ENCODE measurements at regions not wholly inside any gene's neighbourhood (a gene's known extent, or its start where the extent isn't known, plus 50 kb on each side); places are given as distances from the start of the nearest gene placed in this dataset.

DNA sequence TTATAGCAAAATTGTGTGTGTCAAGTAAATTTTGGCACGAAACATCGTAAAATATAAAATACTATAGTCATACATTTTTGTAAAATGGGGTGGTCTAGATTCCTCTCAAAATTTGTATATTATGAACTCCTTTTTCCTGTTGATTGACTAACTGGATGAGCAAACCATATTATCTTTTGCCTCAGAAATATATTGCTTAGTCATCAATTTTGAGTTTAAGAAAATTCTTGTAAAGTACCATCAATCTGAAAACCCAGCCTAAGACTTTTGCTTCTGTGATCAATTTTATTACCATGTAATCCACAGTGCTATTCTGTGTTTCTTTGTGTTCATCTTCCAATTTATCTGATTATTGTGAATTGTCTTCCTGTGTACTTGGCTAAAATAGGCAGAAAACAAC, 98.0 kb upstream of the PCDH18 start:
- DNase-seq: no peak
- in situ Hi-C loops (cut with MboI; ENCODE audit: low pct_unique_long_range_greater_than_20kb, low sequenced_read_pairs): no loop called here

DNA sequence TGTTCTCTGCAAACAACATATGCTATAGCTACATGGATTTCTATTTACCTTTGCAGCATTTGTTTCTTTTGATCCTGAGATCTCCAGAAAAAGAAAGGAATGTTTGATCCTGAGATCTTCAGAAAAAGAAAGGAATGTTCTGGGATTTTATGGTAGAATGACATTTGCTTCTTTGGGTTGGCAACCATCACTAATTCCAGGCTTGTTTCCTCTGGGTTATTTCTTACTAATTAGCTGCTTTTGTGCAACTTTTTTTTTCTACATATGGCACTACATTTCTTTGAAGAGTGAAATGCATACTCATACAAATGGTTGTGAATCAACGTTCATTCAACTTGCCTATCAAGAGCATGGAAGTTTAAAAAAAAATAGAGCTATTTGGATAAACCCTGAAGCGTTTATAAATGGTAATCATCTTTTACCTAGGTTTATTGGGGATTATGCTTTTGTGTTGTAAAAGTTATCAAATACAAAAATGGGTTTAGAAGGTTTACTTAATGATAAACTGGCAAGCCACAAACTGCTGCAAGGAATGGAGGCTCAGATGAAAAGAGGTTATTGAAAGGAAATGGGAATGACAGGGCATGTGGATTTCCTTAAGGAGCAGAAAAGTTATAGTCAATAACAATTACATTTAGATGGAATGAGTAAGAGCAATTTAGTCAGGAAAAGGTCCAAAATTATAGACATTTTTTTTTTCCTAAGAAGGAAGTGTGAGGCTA, 95.6 kb upstream of the PCDH18 start:
- in situ Hi-C loops (cut with MboI; ENCODE audit: low pct_unique_long_range_greater_than_20kb, low sequenced_read_pairs): no loop called here
- no peak for DNase-seq

DNA sequence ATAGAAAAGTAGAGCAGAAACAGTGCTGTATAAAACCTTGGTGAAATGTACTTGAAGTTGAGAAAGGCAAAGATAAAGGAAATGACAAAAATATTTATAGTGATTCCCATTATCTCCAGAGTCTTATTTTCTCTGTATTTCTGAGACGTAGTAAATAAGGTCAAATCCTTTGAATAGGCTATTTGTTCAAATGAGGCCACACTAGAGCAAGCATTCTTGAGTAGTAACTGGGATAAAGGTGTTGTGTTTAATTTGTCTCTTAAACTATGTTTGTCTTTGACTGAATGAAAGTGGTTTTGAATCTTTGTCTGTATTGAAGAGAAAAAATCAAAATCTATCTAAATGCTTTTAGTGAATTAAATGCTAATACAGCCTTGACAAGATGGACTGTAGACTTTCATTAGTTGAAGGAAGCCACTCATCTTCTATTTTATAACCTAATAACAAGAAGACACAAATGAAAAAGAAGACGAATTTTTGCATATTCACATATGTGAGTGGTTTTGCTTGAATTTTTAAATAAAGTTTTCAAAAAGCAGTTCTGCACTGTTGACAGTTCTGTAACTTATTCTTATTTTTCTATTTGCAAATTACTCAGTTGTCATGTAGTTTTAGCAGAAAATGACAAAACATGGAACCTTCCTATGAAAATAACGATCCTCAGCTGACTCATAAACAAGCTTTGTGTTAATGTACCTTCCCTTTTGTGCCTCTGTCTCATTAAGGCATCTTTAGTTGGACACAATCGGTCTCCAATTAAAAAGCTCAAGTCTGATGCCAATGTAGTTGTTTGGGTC, 94.8 kb upstream of the PCDH18 start:
- DNase-seq: no peak
- in situ Hi-C loops (cut with MboI; ENCODE audit: low pct_unique_long_range_greater_than_20kb, low sequenced_read_pairs): no loop called here

DNA sequence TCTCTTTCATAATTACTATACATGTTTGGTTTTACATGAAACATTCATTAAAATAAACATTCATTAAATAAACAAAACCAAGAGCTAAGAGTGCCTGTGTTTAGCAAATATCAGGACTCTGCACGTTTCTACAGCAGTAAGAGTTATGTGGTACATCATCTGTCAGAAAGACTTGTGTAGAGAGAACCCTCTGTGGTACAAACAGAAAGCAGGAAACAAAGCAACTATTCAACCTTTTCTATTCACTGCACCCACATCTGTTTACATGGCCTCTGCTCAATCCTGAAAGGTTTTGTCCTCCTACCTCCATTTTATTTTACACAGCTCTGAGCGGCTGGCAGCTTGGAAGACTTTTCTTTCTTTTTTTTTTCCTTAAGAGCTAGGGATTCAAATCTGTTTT, 90.7 kb upstream of the PCDH18 start:
- DNase-seq: no peak

DNA sequence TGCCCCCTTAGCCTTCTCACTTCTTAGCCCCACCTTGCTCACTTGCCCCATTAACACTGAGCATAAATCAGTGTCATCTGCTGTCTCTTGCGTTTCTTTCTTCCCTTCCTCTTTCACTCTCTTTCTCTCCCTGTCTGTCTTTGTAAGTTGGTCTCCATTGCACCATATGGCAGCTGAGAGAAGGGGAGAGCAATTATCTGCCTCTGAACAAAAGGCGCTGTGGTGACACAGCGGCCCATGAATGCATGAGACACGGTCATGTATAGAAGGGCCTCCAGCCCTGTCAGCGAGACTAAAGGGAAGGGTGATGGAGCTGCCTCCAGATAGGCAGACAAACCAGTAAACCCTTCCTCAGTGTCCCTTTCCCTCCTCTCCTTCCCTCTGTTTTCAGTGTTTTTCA, 88.8 kb upstream of the PCDH18 start:
- in situ Hi-C loops (cut with MboI; ENCODE audit: low pct_unique_long_range_greater_than_20kb, low sequenced_read_pairs): no loop called here
- DNase-seq: no peak

More for the DNA sequence above, 90.7 kb upstream of the PCDH18 start:
- in situ Hi-C loops (cut with MboI; ENCODE audit: low pct_unique_long_range_greater_than_20kb, low sequenced_read_pairs): no loop called here

DNA sequence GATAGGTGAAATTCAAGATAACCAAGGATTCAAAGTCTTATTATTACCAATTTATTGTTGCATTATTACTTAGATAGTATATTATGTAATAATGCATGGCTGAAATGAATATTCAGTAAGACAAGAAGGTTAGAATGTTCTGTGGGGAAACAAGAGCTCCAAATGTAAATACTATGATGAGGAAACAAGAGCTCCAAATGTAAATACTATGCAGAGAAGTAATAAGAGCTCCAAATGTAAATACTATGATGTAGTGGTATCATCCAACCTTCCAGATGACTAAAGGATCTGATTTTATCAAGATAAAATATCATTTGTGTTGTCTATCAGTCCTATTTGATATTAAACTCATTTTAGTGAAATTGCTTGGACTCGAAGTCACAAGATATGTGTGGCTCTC, 82.2 kb upstream of the PCDH18 start:
- in situ Hi-C loops (cut with MboI; ENCODE audit: low pct_unique_long_range_greater_than_20kb, low sequenced_read_pairs): no loop called here
- DNase-seq: no peak

DNA sequence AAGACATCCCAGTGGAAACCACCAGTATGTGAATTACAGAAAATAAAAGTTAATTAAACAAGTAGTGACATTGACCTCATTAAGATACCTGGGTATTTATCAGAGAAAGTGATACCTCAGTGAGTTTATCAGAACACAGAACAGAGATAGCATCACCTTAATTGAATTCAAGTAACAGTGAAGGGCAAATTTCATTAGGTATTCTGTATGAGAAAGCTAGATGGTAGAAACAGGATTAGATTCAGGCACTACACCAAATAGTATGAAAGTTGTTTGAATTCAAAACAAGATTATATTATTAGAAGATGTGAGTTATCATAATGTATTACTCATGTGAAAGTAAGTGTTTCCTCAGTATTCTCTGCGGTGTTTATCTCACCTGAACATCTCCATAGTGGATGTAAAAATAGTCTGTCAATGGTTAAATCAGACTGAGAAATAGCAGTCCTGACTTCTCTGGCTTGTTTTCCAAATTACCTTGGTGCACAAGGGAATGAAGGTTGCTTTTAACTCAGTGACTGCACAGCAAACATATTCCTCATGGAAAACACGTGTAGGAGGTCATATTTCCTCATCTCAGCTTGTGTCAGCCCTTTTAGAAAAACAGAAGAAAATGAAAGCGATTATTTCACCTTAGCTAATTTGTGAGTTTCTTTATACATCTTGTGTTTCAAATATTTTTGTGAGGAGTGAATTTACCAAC, 79.9 kb upstream of the PCDH18 start:
- in situ Hi-C loops (cut with MboI; ENCODE audit: low pct_unique_long_range_greater_than_20kb, low sequenced_read_pairs): no loop called here
- DNase-seq: no peak

DNA sequence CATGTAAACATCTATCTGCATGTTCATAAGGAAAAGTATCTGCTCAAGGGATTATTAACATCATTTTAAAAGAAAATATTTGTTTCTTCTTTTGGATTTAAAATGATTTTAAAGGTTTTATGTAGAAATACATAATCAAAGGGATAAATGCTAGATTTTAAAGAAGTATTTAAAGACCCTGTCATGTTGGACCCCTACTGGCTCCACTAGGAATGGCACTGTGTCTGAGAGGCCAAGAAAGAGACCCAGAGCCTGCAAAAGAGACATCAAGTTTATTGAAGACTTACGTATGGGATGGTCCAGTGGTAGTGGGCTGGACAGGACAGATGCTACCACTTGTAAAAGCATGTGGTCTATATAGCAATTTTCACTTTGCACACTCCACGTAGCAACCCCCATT, 78.7 kb upstream of the PCDH18 start:
- in situ Hi-C loops (cut with MboI; ENCODE audit: low pct_unique_long_range_greater_than_20kb, low sequenced_read_pairs): no loop called here
- DNase-seq: no peak

DNA sequence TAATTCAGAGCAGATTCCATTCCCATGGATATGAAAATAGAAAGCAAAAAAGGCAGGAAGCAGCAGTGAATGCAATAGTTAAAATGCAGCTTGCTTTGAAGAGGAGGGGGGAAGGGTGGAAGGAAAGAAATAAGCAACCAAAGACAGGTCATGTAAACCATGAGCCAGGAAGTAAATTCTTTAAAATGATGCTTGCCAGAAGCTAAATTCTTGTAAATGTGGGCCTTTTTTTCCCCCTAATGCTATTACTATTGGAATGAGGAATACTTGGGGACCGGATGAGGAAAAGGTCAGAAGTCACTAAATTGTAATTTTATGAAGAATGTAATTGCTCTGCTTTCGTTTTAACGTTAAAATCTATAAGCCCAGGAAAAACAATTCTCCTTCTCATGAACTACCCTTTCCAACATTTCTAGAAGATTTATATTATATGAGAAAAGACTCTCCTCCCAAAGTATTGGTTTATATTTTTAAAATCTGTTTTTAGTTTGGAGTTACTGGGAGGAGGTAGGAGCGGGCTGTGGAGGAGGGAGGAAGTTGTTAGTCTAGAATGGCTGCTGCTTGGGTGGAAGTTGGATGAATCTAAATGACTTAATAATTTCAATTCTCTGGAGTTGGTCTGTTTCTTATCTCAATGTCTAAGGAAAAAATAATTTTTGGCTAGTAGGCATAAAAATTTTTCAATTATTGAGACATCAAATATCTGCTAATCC, 77.6 kb upstream of the PCDH18 start:
- in situ Hi-C loops (cut with MboI; ENCODE audit: low pct_unique_long_range_greater_than_20kb, low sequenced_read_pairs): no loop called here

DNA sequence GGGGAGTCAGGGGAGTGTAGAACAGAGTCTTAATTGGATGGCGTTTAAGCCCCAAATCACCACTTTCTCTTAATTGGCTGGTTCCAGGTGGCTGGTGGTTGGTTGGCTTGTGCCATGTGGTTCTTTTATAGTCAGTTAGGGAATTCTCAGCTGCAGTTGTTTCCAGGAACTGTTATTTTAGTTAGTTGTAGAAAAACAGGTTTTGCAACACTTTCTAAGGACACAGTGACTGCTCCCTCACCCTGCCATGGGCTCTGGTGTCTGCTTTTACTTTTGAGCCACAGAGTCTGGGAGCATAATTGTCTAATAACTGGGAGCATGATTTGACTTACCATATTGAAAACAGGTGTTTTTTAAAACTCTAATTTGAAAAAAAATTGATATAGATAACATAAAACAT, 75.8 kb upstream of the PCDH18 start:
- DNase-seq: no peak
- in situ Hi-C loops (cut with MboI; ENCODE audit: low pct_unique_long_range_greater_than_20kb, low sequenced_read_pairs): no loop called here

More for the DNA sequence above, 77.6 kb upstream of the PCDH18 start:
- no peak for DNase-seq

DNA sequence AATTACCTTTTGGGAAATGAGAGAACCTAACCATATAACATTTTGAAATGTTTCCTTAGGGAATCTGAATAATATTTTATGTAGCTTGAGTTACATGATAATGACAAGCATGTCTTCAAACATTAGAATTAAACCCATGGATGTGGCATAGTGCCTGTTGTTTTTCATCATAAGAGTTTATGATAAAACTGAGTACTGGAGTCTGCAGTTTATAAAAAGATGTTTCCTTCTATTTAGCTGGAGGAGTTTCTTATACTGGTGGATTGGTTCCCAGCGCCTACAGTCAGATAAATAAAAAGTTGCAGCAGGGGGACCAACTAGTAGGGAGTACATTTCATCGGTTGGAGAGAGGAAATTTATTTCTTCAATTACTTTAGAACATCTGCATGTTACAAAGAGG, 70.1 kb upstream of the PCDH18 start:
- in situ Hi-C loops (cut with MboI; ENCODE audit: low pct_unique_long_range_greater_than_20kb, low sequenced_read_pairs): no loop called here
- no peak for DNase-seq

DNA sequence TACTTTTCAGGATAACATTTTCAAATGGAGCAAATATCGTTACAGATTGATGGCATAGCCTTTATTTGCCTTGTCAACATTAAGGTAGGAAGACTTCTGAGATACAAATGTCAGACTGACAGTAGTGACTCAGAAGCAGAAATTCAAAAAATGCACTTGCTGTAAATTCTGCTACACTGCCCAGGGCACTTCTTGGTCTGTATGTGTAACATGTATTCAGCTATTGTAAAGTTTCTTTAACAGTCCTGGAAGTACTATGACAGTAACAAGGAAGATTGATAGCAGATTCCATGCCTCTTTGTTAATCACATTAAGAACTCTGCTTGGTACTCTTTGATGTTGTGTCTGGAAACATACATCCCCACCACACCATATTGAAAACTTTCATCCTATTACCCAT, 69.6 kb upstream of the PCDH18 start:
- in situ Hi-C loops (cut with MboI; ENCODE audit: low pct_unique_long_range_greater_than_20kb, low sequenced_read_pairs): no loop called here

DNA sequence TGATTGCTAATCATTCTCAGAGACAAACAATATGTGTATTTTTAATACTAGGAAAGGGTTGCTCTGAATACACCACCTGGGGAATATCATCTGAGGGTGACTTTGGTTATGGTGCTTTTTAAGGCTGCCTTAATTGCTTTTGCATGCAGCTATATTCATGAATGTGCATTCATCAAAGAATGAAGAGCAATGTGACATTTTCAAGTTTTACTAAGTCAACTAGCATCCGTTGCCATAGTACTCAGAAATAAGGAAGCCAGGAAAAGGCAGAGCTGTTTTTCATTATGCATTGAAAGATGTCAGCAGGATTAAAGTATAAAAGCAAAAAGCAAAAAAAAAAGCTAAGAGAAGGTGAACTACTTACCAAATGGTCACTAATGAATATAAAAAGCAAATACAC, 67.4 kb upstream of the PCDH18 start:
- no peak for DNase-seq
- in situ Hi-C loops (cut with MboI; ENCODE audit: low pct_unique_long_range_greater_than_20kb, low sequenced_read_pairs): no loop called here

More for the DNA sequence above, 69.6 kb upstream of the PCDH18 start:
- no peak for DNase-seq

DNA sequence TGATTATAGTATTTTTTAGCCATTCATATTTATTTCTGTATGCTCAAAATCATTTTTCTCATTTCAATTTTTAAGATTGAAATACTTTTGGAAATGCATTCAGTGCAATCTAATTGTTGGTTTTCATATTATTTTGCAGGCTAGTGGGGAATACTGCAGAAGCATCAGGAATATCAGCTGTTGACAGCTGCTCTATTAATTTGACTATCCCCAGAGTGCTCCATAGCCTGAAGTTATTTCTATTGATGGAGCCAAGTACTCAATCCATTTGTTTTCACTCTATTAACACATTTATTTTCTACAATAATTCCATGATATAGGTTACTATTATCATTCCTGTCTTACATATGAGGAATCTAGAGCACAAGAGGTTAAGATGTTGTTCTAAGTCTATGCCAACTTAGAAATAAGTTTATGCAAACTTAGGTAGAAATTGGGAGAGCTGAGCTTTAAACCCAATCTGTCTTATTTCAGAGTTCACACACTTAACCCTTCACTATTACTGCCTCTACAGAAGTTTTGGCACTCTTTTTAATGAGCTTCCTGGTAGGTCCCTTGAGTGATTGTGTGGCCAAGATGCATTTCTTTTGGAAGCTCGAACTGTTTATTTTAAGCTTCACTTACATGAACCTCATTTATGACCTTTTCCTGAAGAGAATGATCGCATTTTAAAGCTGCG, 65.6 kb upstream of the PCDH18 start:
- no peak for DNase-seq
- in situ Hi-C loops (cut with MboI; ENCODE audit: low pct_unique_long_range_greater_than_20kb, low sequenced_read_pairs): no loop called here

DNA sequence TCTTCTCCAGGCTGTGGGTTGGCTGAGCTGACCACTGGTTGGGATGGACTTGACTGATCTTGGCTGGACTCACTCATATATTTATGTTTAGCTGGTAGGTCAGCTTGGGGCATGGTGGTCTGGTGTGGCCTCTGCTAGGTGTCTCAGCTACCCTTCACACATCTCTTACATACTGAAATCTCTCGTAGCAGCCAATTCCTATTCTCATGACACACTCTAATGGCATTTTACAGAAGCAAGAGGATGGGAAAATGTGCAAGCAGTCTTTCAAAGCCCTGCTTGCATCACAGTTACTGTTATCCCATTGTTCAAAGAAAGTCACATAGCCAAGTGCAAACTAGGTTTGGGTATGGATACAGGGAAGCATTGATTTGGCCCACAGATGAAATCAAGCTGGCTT, 55.5 kb upstream of the PCDH18 start:
- DNase-seq: no peak
- in situ Hi-C loops (cut with MboI; ENCODE audit: low pct_unique_long_range_greater_than_20kb, low sequenced_read_pairs): no loop called here

DNA sequence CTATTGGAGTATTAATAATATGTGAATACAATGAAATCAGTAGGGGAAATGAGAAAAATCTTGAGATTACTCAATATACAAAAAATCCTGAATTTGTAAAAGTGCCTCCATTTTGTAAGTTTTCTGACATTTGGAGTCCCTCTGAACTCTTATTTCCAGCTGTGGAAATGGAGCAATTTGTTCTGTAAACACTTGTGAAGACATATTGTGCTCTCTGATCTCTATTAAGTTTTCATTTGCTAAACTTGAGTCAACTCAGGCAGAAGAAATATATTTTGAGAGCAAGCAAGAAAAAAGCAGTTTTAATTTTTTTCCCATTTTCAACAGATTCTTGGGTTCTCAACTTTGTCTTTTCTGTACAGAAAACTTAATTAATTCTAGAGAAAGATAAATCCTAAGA, 51.4 kb upstream of the PCDH18 start:
- DNase-seq: no peak

More for the DNA sequence above, 51.4 kb upstream of the PCDH18 start:
- in situ Hi-C loops (cut with MboI; ENCODE audit: low pct_unique_long_range_greater_than_20kb, low sequenced_read_pairs): no loop called here

Measured in KBM-7 (cell line).